HTR-8/SVneo (cell line): ENCODE measurements at regions not wholly inside any gene's neighbourhood (a gene's known extent, or its start where the extent isn't known, plus 50 kb on each side); places are given as distances from the start of the nearest gene placed in this dataset.

Experiments
- DNase-seq: peaks from one replicate; pipeline ENCODE4 v3.0.0; 2011; ENCODE audit warnings: low spot score, mixed read lengths; ENCODE audit not compliant: insufficient read length
- FAIRE-seq: peaks from 2 replicates; lab custom pipeline; 2011; peaks lifted over from hg19 to GRCh38; lab: Jason Lieb, UNC

DNA sequence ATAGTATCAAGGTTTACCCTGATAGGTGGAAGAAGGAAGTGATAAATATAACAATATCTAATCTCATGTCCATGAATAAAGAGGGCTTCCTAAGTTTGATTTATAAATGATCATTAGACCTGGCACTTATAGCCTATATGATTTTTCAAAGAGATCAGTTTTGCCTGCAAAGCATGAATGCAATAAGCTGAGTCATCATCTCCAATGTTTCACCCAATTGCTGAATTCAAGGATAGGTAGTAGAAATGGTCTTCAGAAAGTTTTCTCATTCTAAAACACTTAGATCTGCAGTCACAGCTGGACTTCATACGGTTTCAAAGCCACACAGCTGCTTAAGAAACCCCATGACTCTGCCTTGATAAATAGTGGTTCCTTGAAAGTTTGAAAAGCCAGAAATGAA lies 1722.8 kb downstream of the MAT2B start:
- FAIRE-seq: no peak
- DNase-seq: no peak

DNA sequence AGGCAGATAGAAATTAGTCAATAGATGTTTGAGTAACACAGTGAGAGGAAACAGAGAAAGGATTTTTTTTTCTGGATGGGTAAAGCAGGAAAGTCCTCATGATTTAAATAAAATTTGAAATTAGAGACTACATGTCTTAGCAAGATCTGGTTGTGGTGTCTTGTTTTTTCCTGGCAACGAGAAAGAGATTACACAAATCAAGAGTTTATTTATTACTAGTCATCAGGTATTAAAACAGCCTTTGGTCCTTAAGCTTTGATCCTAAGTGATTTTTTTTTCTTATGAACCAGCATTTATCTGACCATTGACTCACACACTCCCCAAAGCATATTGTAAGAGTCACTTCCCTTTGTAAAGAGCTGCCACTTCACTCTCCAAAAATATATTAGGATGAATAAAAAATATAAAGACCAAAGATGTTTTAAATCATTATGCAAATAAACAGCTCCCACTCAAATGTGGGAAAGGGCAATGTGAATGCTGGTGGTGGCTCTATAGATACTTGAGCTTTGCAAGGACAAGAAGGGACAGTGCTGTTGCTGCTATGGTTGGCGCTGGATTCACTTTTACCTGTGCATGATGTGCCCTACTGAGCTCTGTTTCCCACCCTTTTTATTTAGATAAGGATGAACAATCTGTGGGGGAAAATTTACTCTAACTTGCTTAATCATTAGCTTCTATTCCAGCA lies 1726.5 kb downstream of the MAT2B start:
- DNase-seq: no peak
- FAIRE-seq: no peak

DNA sequence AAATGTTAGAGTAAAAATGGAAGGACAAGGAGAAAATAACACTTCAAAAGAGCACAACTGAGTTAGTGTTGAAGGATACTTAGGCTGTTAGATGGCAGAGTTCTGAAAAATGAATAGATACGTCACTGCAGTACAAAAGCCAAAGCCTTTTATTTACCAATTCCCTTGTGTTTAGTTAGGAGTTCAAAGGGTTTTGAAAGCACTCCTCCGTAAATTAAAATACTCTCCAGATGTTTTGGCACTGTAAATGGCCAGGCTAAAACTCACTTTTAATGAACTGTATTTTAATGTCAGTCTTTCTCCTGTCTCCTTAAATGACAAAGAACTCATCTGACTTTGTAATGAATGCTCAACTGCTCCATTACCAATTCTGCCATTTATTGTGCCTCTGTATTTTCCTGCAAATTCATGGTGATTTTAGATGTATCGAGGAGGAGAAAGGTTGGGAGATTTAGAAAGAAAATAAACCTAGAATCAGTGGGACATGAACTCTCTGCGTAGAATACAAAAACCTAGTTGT lies 1727.2 kb downstream of the MAT2B start:
- no peak for DNase-seq
- FAIRE-seq: no peak

DNA sequence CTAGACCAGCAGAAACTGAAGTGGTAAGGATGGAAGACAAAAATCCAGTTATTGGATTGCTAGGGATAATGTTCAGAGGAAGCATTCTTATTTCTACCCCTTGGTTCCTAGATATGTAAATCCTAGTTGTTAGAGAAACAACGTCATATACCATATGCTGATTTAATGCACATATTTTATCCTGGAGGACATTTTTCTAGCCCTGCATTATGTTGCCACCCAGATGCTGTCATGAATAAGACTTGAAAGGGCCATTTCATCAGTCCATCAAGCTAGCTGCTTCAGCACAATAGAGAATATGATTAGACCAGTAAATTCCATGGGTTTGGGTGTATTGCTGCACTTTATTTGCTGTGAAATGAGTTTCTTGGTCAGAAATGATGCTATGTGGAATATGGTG lies 1736.4 kb downstream of the MAT2B start:
- FAIRE-seq: no peak
- no peak for DNase-seq

DNA sequence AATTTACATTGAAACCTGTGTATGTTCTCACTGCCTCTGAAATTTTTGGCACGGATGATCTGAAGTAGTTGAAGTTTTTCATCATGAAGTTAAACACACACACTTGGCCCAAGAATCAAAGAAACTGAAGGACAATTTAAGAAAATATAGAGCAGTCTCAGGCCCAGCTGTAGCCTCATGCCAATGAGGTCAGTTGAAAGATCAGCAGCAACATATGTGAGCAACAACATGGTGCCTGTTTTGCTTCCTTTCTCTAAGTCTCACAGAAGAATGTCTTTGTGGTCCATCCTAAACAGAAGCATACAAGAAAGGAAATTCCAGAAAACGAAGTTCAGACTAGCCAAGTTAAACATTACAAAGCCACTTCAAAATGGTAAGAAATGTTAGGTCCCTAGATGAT lies 1737.2 kb downstream of the MAT2B start:
- FAIRE-seq: no peak
- DNase-seq: no peak

DNA sequence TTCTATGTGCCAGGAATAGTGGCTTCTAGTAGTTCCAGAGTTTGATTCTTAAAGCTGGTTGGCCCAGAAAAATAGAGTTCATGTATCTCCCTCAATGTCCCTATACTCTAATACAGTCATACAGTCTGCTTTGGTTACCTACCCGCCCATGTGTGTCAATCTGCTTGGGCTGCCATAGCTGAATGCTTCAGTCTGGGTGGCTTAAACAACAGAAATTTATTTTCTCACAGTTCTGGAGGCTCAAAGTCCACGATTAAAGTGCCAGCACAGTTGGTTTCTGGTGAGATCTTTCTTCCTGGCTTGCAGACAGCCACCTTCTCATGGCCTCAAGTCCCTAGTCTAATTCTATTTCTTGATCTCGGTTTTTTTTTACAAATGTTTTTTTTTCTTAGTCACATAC lies 1739.0 kb downstream of the MAT2B start:
- FAIRE-seq (no peak), DNase-seq (no peak)

DNA sequence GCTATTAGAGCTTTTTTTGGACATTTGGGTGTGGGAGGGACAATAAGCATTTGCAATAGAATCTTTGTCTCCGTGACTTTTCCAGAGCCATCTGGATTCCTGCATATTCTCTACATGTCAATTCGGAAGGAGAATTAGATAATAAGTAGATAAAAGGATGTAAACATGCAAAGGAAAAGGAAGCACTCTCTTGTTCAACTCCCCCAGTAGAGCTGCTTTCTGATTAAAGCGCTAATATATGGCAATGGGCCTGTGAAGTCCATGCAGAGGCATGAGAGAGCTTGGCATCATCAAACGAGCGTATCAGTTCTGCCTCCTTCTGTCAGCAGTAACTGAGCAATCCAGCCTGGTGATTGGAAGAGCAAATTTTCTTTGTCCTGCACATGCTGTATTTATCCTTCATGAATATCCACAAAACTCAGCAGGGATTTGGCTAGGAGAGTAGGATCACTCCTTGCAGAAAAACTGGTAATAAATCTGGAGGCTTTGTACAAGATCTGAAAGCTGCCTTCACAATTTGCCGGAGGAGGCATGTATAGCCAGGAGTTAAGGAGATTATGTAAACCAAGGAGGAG lies 1752.9 kb downstream of the MAT2B start:
- no peak for DNase-seq
- no peak for FAIRE-seq

DNA sequence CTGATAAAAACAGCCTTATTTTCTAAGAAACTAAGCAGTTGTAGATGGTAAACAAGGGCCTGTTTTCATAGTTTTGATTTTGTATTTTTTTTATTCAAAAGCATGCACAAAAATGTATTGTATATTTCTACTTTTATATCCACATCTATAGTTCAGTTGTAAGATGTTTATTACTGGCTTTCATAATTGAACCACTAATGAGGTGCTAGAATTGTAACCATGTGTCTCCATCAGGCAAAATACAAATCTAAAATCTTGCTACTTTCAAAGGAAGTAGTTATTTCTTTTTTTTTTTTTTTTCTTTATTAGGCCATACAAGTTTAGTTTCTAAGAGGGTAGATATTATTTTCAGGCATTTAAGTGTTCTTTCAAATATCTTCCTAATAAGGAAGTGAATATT lies 1755.0 kb downstream of the MAT2B start:
- DNase-seq (no peak), FAIRE-seq (no peak)

DNA sequence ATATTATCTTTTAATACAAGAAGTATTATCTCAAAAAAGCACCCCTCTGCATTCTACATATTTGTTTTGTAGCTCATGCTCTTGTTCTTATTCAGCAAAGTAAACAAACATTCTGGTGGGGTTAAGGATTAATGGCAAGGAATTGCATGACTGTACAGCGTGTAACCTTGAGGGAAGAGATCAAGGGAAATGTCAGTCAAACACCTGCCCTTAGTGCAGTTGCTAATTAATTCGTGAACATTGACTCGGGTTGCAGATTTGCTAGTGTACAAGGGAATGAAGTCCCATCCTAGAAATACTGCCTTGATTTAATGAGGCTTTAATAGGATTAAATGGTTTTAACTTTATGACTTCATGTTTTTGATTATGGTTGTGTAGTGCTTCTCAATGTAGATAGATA lies 1758.1 kb downstream of the MAT2B start:
- DNase-seq (no peak), FAIRE-seq (no peak)

DNA sequence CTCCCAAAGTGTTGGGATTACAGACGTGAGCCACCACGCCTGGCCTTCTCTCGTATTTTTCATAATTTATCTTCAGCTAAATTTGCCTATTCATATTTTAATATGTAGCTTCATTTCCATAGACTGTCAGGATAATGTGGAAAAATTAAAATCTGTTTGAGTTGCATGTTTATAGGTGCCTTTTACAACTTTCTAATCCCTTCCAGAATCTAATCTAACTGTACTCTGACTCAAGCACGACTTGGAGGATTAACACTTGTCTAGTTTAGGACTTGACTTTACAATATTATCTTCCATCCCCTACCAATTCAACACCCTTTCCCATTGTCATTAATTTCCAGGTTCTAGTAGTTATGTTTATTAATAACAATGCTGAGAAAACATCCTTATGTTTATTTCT lies 1761.5 kb downstream of the MAT2B start:
- DNase-seq (no peak), FAIRE-seq (no peak)

DNA sequence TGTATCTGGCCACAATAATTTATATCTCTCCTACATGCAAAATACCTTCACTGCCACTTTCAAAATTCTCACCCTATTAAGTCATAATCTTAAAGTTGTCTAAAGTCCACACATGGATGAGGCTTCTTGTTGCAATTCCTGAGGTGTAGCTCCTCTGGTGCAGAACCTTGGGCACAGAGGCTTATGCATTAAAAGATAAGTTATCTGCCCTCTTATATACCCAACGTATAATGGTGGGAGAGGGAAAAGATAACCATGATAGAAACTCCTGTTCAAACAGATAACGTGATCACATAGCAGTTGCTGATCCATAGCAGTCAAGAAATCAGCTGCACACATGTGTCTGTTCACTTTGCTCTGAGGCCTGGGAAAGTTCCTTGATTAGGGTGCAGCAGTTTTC lies 1767.0 kb downstream of the MAT2B start:
- no peak for DNase-seq
- FAIRE-seq: no peak

DNA sequence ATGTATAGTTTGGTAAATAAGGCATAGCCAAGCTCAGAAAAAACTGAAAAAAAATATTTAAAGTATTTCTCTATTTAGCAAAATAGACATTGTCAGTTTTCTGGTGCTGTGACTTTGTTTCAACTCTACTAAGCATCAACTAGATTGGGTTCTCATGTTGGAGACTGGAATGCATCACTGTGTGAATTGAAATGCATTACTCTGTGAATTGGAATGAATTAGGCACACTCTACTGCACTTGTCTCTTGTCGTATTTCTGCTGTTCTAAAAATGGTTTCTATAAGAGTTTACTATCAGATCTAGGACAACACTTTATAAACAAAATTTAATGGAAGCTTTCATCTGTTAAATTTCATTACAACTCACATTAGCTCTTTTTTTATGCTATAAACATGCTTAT lies 1772.2 kb downstream of the MAT2B start:
- no peak for FAIRE-seq
- DNase-seq: no peak

DNA sequence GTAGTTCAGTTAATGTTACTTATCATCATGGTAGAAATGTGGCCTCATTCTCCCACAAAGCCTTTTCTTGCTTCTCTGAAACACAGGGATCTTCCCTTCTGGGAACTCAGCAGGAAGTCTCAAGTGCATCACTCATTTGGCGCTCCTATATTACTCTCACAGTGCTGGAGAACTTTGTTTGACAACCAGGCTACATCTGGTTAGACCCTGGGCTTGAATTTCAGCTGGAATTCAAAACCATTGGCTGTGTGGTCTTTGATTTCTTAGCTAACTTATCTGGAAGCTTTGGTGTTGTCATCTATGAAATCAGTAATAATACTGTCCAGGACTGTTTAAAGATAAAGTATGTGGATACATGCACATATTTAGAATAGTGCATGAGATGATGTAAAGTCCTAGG lies 1777.1 kb downstream of the MAT2B start:
- DNase-seq: no peak
- no peak for FAIRE-seq

DNA sequence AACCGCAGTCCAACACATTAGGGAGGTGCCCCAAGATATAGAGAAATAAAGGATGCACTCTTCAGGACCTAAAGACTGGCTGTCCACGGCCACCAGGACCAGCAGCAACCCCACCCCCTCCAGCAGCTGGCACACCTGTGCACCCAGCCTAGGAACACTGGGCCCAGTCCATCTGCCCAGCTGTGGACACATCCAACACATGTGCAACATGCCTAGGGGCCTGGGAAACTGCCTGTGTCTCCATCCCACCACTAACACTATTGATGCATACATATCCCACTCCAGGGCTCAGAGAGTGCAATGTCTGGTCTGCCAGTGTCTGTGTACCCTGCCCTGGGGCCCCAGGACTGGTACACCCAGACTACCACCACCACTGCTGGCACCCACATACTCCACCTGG lies 1781.3 kb downstream of the MAT2B start:
- FAIRE-seq: no peak
- DNase-seq: no peak

DNA sequence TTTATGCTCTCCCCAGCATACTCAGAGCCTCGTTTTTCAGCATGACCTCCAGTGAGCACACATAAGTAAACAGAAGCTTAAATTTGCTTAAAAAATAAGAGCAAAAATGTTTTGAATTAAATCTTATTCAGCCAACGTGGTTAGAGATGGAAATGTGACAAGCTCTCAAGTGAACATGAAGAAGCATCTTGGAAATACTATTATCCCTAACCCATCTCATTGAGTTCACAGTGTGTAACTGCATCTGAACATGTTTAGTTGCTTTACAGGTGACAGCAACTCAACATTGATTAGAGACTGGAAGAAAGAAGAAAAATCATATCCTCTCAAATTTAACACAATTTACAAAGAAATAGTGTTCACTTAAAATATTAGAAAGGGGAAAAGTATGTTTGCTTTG lies 1785.1 kb downstream of the MAT2B start:
- FAIRE-seq: no peak
- DNase-seq: no peak

DNA sequence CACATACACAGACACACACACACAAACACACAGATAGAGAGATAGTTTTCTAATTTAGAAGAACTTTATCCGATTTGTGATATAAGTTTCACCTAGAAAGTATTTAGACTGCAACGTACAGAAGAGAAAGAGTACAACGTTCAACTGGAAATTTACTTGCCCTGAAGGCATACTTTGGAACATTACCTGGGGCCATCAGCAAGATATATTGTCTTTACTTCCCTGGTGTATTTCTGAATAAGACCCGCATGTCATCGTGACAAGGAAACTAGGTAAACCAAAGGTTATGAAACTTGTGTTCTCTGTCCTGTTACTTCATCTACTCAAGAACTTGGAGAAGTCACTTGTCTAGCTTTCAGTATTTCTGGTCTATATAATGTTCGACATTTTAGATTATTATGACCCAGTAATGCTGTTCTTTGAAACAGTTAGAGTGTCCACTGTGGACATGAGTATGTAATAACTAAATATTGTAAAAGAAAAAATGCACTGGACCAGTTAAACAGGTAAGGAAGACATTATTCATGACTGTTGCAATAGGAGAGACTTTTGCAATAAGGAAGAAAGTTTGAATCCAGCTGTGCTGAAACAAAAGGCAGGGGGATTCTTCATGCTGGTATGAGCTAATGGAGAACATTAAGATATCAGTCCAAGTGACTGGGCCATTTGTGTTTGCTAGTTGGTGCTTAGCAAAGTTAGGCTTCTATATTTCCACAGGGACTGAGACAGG lies 1791.1 kb downstream of the MAT2B start:
- DNase-seq (no peak), FAIRE-seq (no peak)

DNA sequence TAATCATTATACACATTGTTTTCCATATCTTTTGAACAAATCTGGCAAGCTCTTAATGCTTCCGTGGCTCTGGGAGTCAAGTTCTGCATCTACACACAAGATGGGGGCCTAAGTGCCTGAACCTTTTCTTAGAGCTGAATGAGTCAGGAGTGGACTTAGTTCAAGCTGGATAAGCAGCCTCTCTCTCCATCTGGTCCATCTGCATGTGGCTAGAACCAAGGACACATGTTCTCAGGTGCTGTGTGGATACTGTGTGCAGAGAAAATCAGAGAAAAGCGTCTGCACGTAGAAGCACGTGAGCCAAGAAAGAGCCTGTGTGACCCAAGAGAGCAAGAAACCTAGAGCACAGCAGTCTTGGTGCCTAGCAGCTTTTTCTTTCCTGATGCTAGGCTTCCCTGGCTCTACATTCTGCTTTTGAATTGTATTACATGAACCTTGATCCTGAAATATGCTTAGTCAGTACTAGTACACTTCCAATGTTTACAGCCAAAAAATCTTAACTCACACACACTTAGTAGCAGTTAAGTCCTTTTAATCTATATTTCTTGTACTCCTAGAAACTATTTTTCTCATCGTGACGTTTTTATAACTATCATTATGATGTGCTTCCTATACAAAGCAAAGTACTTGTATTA lies 1798.9 kb downstream of the MAT2B start:
- DNase-seq (no peak), FAIRE-seq (no peak)

DNA sequence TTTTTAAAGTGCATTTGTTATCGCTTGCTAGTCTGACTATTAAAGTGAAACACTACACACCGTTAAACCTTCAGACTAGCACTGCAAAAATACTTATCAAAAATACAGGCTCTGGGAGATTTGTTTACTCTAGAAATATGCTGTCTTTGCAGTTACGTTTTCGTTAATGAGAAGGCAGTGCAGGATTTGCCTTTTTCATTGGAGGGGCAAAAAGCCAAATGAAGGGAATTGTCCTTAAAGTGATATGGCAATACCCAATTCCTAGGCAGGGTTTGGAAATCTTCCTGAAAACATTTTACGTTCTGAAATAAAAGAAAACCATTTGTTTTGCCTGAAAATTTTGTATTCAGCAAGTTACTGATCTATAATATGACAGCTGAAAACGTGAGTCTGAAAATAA lies 1800.2 kb downstream of the MAT2B start:
- FAIRE-seq: no peak

DNA sequence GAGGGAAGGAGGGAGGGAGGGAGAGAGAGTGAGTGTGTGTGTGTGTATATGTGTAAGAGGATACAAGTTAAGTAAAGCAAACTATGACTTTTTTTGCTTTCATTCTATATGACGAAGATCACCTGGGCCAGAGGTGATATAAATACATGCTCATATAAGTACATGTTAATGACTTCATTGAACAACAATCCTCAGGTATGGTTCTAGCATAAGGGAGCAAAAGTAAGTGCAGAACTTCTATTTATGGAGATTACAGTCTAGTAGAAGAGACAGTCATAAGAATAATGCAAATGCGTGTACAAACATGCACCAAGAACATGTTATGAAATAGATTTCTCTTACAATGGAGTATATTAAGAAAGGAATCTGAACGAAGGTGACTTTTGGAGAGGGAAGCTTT lies 1804.0 kb downstream of the MAT2B start:
- no peak for DNase-seq
- no peak for FAIRE-seq

More for the DNA sequence above, 1800.2 kb downstream of the MAT2B start:
- no peak for DNase-seq

DNA sequence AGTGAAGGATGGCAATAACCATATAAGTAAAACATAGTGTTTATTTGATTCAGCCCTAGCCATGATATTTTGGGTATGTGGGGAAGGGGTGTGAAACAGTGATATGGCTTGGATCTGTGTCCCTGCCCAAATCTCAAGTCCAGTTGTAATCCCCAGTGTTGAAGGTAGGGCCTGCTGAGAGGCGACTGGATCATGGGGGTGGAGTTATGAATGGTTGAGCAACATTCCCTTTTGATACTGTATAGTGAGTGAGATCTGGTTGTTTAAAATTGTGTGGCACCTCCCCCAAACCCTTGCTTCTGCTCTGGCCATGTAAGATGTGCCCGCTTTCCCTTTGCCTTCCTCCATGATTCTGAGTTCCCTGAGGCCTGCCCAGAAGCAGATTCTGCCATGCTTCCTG lies 1804.6 kb downstream of the MAT2B start:
- FAIRE-seq: no peak
- no peak for DNase-seq

DNA sequence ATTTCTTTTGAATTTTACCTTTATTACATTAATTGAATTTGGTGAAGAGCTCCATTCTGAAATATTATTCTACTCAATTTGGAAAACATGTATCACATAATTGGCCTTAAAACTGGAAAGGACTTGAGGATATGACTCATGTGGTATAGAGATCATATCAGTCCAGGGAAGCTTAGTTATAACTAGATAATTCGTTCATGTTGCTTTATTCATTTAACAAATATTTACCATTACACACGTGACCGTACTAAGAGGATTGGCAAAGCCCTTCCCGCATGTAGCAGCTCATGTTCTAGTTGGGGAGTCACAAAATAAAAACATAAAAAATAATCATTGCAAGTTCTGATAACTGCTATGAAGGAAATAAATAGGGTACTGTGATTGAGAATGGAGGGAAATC lies 1816.5 kb downstream of the MAT2B start:
- no peak for FAIRE-seq
- DNase-seq: peak; percentile 46
